HG02763 (cell line): ENCODE measurements at regions not wholly inside any gene's neighbourhood (a gene's known extent, or its start where the extent isn't known, plus 50 kb on each side); places are given as distances from the start of the nearest gene placed in this dataset.

ENCODE experiments used
- ATAC-seq: cut with Tn5 transposase; IDR thresholded peaks from one replicate; pipeline ENCODE4 v1.9.1; 2021; ENCODE audit warnings: mild to moderate bottlenecking, moderate library complexity; ENCODE audit not compliant: unreplicated experiment

GRCh38 chr9:8262625-8263622 lies 463.3 kb upstream of the DMAC1 start:
- no peak for ATAC-seq

GRCh38 chr9:8261737-8262136 lies 462.2 kb upstream of the DMAC1 start:
- no peak for ATAC-seq

- no peak for ATAC-seq
Observed at GRCh38 chr9:8259028-8259427, 459.4 kb upstream of the DMAC1 start.

GRCh38 chr9:8256880-8257279 lies 457.3 kb upstream of the DMAC1 start:
- ATAC-seq = no peak

- no peak for ATAC-seq
Observed at GRCh38 chr9:8255850-8256249, 456.3 kb upstream of the DMAC1 start.

GRCh38 chr9:8254541-8254940 lies 455.0 kb upstream of the DMAC1 start:
- ATAC-seq = no peak

- ATAC-seq = no peak
Observed at GRCh38 chr9:8252445-8252844, 452.9 kb upstream of the DMAC1 start.

- ATAC-seq = no peak
Observed at GRCh38 chr9:8251566-8251965, 452.0 kb upstream of the DMAC1 start.

GRCh38 chr9:8244505-8245092 lies 445.0 kb upstream of the DMAC1 start:
- ATAC-seq = no peak

GRCh38 chr9:8241201-8241600 lies 441.6 kb upstream of the DMAC1 start:
- ATAC-seq = no peak

GRCh38 chr9:8237096-8237495 lies 437.5 kb upstream of the DMAC1 start:
- ATAC-seq = no peak

- no peak for ATAC-seq
Observed at GRCh38 chr9:8235489-8235888, 435.9 kb upstream of the DMAC1 start.

- ATAC-seq = no peak
Observed at GRCh38 chr9:8234316-8234715, 434.7 kb upstream of the DMAC1 start.

- no peak for ATAC-seq
Observed at GRCh38 chr9:8232726-8233125, 433.1 kb upstream of the DMAC1 start.

GRCh38 chr9:8229226-8229625 lies 429.6 kb upstream of the DMAC1 start:
- no peak for ATAC-seq

GRCh38 chr9:8224381-8224801 lies 424.8 kb upstream of the DMAC1 start:
- ATAC-seq = no peak

GRCh38 chr9:8223861-8224260 lies 424.3 kb upstream of the DMAC1 start:
- no peak for ATAC-seq

GRCh38 chr9:8221462-8221861 lies 421.9 kb upstream of the DMAC1 start:
- no peak for ATAC-seq

- no peak for ATAC-seq
Observed at GRCh38 chr9:8208465-8208864, 408.9 kb upstream of the DMAC1 start.

- ATAC-seq = no peak
Observed at GRCh38 chr9:8207596-8207995, 408.0 kb upstream of the DMAC1 start.

GRCh38 chr9:8206720-8207119 lies 407.1 kb upstream of the DMAC1 start:
- no peak for ATAC-seq

GRCh38 chr9:8205576-8205975 lies 406.0 kb upstream of the DMAC1 start:
- no peak for ATAC-seq
